IMR-90 (cell line): ENCODE measurements at regions not wholly inside any gene's neighbourhood (a gene's known extent, or its start where the extent isn't known, plus 50 kb on each side); places are given as distances from the start of the nearest gene placed in this dataset.

Experiments used
- ATAC-seq: fragments of 200-7000 bp; cut with Tn5 transposase; 2 replicates; pipeline ENCODE4 v1.9.1; 2020; ENCODE audit warnings: low read depth, mild to moderate bottlenecking, moderate library complexity
- BruUV-seq: library from RNA; stranded (reverse); fragments of 400-500 nt; replicated peaks from 2 replicates; lab custom pipeline; 2021; lab: Mats Ljungman, UMichigan
- CTCF ChIA-PET: fragments of 300-600 bp; formaldehyde crosslinking; extraction: SDS; loops from one replicate; lab custom pipeline; 2021; ENCODE audit warnings: antibody characterized with exemption; lab: Yijun Ruan, JAX
- POLR2A ChIA-PET: fragments of 300-600 bp; sonication (Branson Sonifier 250); formaldehyde crosslinking; loops from one replicate; lab custom pipeline; 2022; ENCODE audit warnings: antibody characterized with exemption; ENCODE audit not compliant: unreplicated experiment; lab: Charles Lee
- DNase-seq: peaks from one replicate; pipeline ENCODE4 v3.0.0; 2013
- H2AFZ ChIP-seq: replicated peaks from 2 replicates; pipeline ENCODE3; 2013; ENCODE audit warnings: low read length, mild to moderate bottlenecking; ENCODE audit not compliant: poor library complexity
- H2AK5ac ChIP-seq: 2 replicates; pipeline ENCODE4 v1.6.1; 2013; ENCODE audit warnings: low read depth, low read length, inconsistent platforms
- H2AK9ac ChIP-seq: replicated peaks from 2 replicates; pipeline ENCODE3; 2013; ENCODE audit warnings: mild to moderate bottlenecking, low read depth, low read length, moderate library complexity; ENCODE audit not compliant: poor library complexity
- H2BK120ac ChIP-seq: 2 replicates; pipeline ENCODE4 v1.6.1; 2013; ENCODE audit warnings: low read depth, low read length, inconsistent platforms
- H2BK15ac ChIP-seq: 3 replicates; pipeline ENCODE4 v1.6.1; 2013; ENCODE audit warnings: low read depth, low read length, inconsistent platforms
- H2BK20ac ChIP-seq: 2 replicates; pipeline ENCODE4 v1.6.1; 2013; ENCODE audit warnings: low read depth, mild to moderate bottlenecking, inconsistent platforms, low read length, moderate library complexity
- H2BK5ac ChIP-seq: 2 replicates; pipeline ENCODE4 v1.6.1; 2013; ENCODE audit warnings: mild to moderate bottlenecking, low read depth, low read length, inconsistent platforms; ENCODE audit not compliant: poor library complexity, severe bottlenecking
- H3K14ac ChIP-seq: replicated peaks from 2 replicates; pipeline ENCODE4 v1.6.1; 2013; ENCODE audit warnings: low read depth, low read length, inconsistent platforms
- H3K18ac ChIP-seq: 2 replicates; pipeline ENCODE4 v1.6.1; 2013; ENCODE audit warnings: low read depth, low read length, control low read depth
- H3K23ac ChIP-seq: 2 replicates; pipeline ENCODE4 v1.6.1; 2013; ENCODE audit warnings: low read depth, low read length, inconsistent platforms
- H3K27ac ChIP-seq: 2 replicates; pipeline ENCODE4 v1.5.1; 2013; ENCODE audit warnings: mild to moderate bottlenecking, control low read depth, low read length; ENCODE audit not compliant: insufficient read depth
- H3K27me3 ChIP-seq: 2 replicates; pipeline ENCODE4 v1.6.1; 2013; ENCODE audit warnings: low read length; ENCODE audit not compliant: control insufficient read depth, insufficient read depth
- H3K36me3 ChIP-seq: 2 replicates; pipeline ENCODE4 v1.6.1; 2013; ENCODE audit warnings: low read length, mixed read lengths; ENCODE audit not compliant: control insufficient read depth, insufficient read depth
- H3K4ac ChIP-seq: 2 replicates; pipeline ENCODE4 v1.6.1; 2013; ENCODE audit warnings: low read depth, low read length, inconsistent platforms
- H3K4me1 ChIP-seq: 2 replicates; pipeline ENCODE4 v1.6.1; 2013; ENCODE audit warnings: low read length, mixed read lengths; ENCODE audit not compliant: control insufficient read depth, insufficient read depth
- H3K4me2 ChIP-seq: 2 replicates; pipeline ENCODE4 v1.6.1; 2013; ENCODE audit warnings: low read depth, mild to moderate bottlenecking, control low read depth, low read length, moderate library complexity
- H3K4me3 ChIP-seq: 2 replicates; pipeline ENCODE4 v1.5.1; 2013; ENCODE audit warnings: low read depth, mild to moderate bottlenecking, control low read depth, low read length, moderate library complexity; ENCODE audit not compliant: insufficient read depth
- H3K56ac ChIP-seq: 2 replicates; pipeline ENCODE4 v1.6.1; 2013; ENCODE audit warnings: low read length, inconsistent platforms; ENCODE audit not compliant: insufficient read depth; ENCODE audit errors: extremely low read depth
- H3K79me1 ChIP-seq, 2 experiments: 2 replicates each; pipeline ENCODE4 v1.6.1; 2013; ENCODE audit warnings: low read length in 2 of 2, inconsistent platforms in 1 of 2, low read depth in 1 of 2
- H3K9ac ChIP-seq: 2 replicates; pipeline ENCODE4 v1.6.1; 2013; ENCODE audit warnings: low read depth, low read length, control low read depth
- H3K9me1 ChIP-seq: 2 replicates; pipeline ENCODE4 v1.6.1; 2013; ENCODE audit warnings: low read length, inconsistent platforms; ENCODE audit not compliant: insufficient read depth
- H3K9me3 ChIP-seq: 2 replicates; pipeline ENCODE4 v1.6.1; 2013; ENCODE audit warnings: low read length; ENCODE audit not compliant: control insufficient read depth, insufficient read depth
- H4K20me1 ChIP-seq: 2 replicates; pipeline ENCODE4 v1.6.1; 2013; ENCODE audit warnings: low read length, inconsistent platforms; ENCODE audit not compliant: insufficient read depth
- H4K5ac ChIP-seq: 2 replicates; pipeline ENCODE4 v1.6.1; 2013; ENCODE audit warnings: mild to moderate bottlenecking, low read depth, low read length, control low read depth
- H4K8ac ChIP-seq, 2 experiments: 2 replicates each; pipeline ENCODE4 v1.6.1; 2013; ENCODE audit warnings: low read depth in 2 of 2, low read length in 2 of 2, control low read depth in 1 of 2, inconsistent platforms in 1 of 2
- H4K91ac ChIP-seq: 2 replicates; pipeline ENCODE4 v1.6.1; 2013; ENCODE audit warnings: low read depth, low read length, inconsistent platforms; ENCODE audit not compliant: insufficient read depth
- BHLHE40 ChIP-seq: fragments of 150-350 bp; IDR thresholded peaks from 2 replicates; pipeline ENCODE4 v1.6.1; 2016; ENCODE audit warnings: mild to moderate bottlenecking, low read depth, low read length
- CEBPB ChIP-seq: IDR thresholded peaks from 2 replicates; pipeline ENCODE4 v1.6.1; 2012; ENCODE audit warnings: low read depth, low read length, improper control_type of control experiment
- CHD1 ChIP-seq: IDR thresholded peaks from 2 replicates; pipeline ENCODE4 v1.6.1; 2012; ENCODE audit warnings: low read depth, low read length, improper control_type of control experiment
- FOS ChIP-seq: fragments of 150-350 bp; IDR thresholded peaks from 2 replicates; pipeline ENCODE4 v1.6.1; 2016; ENCODE audit warnings: low read depth, low read length
- MAFK ChIP-seq: IDR thresholded peaks from 2 replicates; pipeline ENCODE4 v1.6.1; 2012; ENCODE audit warnings: low read depth, low read length, improper control_type of control experiment
- MAZ ChIP-seq: IDR thresholded peaks from 2 replicates; pipeline ENCODE4 v1.6.1; 2012; ENCODE audit warnings: low read depth, mild to moderate bottlenecking, low read length, improper control_type of control experiment, moderate library complexity, borderline replicate concordance
- MXI1 ChIP-seq: IDR thresholded peaks from 2 replicates; pipeline ENCODE4 v1.6.1; 2012; ENCODE audit warnings: low read depth, mild to moderate bottlenecking, low read length, moderate library complexity, borderline replicate concordance
- NFE2L2 ChIP-seq: fragments of 150-350 bp; IDR thresholded peaks from 2 replicates; pipeline ENCODE4 v1.6.1; 2016; ENCODE audit warnings: low read depth, mild to moderate bottlenecking, low read length
- POLR2A ChIP-seq: IDR thresholded peaks from 2 replicates; pipeline ENCODE4 v1.6.1; 2012; ENCODE audit warnings: mild to moderate bottlenecking, low read depth, low read length
- RCOR1 ChIP-seq: IDR thresholded peaks from 2 replicates; pipeline ENCODE4 v1.6.1; 2012; ENCODE audit warnings: mild to moderate bottlenecking, low read length, improper control_type of control experiment; ENCODE audit not compliant: insufficient replicate concordance
- RFX5 ChIP-seq: IDR thresholded peaks from 2 replicates; pipeline ENCODE4 v1.8.0; 2012; ENCODE audit warnings: low read depth, mild to moderate bottlenecking, low read length, moderate library complexity
- SMC3 ChIP-seq: fragments of 150-350 bp; IDR thresholded peaks from 2 replicates; pipeline ENCODE4 v1.6.1; 2016; ENCODE audit warnings: low read depth, mild to moderate bottlenecking, antibody characterized with exemption, low read length, moderate library complexity
- WGBS, 2 experiments: methylation state at CpG; one replicate each; pipeline versions ENCODE4 v1.1.5 to v1.1.7; 2013; ENCODE audit warnings: missing lambda C conversion rate in 2 of 2; ENCODE audit not compliant: insufficient read length in 1 of 2; ENCODE audit errors: extremely low coverage in 2 of 2; 5-methylcytosine and 5-hydroxymethylcytosine counted together
- dilution Hi-C: fragments of 300-500 bp; cut with HindIII; formaldehyde crosslinking; loops from one replicate; pipeline ENCODE4 v1.14.3; 2018; ENCODE audit warnings: low sequenced_read_pairs; ENCODE audit not compliant: unreplicated experiment
- in situ Hi-C: fragments of 300-500 bp; cut with MboI; formaldehyde crosslinking; loops from 3 replicates; pipeline ENCODE4 v1.14.3; 2019; ENCODE audit warnings: low sequenced_read_pairs, inconsistent platforms, mixed read lengths
- intact Hi-C: fragments of 100-400 bp; cut with micrococcal nuclease; formaldehyde crosslinking; loops from 2 replicates; pipeline ENCODE4 v1.10.0; 2022
- TF ChIP-seq, protein P1 (sequence below): conservative IDR thresholded peaks from 2 replicates; pipeline ENCODE4 v1.5.1; 2012; ENCODE audit warnings: mild to moderate bottlenecking, low read depth, low read length, improper control_type of control experiment
- TF ChIP-seq, protein P2 (sequence below): fragments of 150-350 bp; IDR thresholded peaks from 2 replicates; pipeline ENCODE4 v1.6.1; 2016; ENCODE audit warnings: low read depth, mild to moderate bottlenecking, low read length, moderate library complexity, borderline replicate concordance
- TF ChIP-seq, protein P3 (sequence below): fragments of 150-350 bp; IDR thresholded peaks from 2 replicates; pipeline ENCODE4 v1.6.1; 2017; ENCODE audit warnings: mild to moderate bottlenecking, antibody characterized with exemption, low read length, low read depth

DNA sequence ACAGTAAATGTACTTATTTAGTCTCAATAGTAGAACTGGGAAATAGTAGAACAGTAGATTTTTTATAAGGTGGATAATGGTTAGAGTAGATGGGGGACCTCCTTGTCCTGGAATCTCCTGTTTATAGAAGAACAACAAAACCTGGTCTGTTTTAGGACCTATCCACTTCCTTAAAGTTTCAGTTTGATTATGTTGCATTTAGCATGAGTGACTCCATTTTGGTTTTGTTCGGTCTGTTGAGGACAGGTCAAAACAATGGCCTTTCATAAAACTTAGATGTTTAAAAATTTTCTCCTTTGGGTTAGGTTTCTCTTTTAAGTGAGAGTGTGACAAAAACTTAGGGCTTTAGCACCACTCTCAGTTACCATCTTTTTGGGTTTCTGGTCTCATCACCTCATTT is 308.9 kb downstream of the BTG1 start:
- no peak overlapping the region for H2BK120ac ChIP-seq
- WGBS, 2 experiments, result 80% methylated on average over 1 of the region's 1 CpG; no CpG with 5 or more reads in 1 of the 2 experiments
- no peak overlapping the region for H3K4me2 ChIP-seq
- ChIA-PET POLR2A (no interaction called here), CTCF (interaction anchor here (0.7 kb wide), 1 partner anchor 301 kb away, joined by 3 read pairs; no protein-coding TSS in a partner anchor)
- no peak overlapping the region for H3K56ac ChIP-seq
- H3K9me3 ChIP-seq, result no peaks in the 10 kb centered on the region
- no peaks in the 10 kb centered on the region for H4K20me1 ChIP-seq
- no peak overlapping the region for H2AK5ac ChIP-seq
- in situ Hi-C loops (no loop called here), dilution Hi-C loops (no loop called here), intact Hi-C loops (no loop called here)
- no peak overlapping the region for H2AFZ ChIP-seq
- H3K9me1 ChIP-seq, result no peaks in the 10 kb centered on the region
- BruUV-seq, result no TSS peak
- no peak overlapping the region for H3K27ac ChIP-seq
- H2BK5ac ChIP-seq, result no peak overlapping the region
- no peak for TF ChIP-seq NFE2L2
- TF ChIP-seq MAZ, result no peak
- no peak for TF ChIP-seq MAFK
- TF ChIP-seq POLR2A, result no peak
- no peak for TF ChIP-seq RFX5
- TF ChIP-seq CHD1, result no peak
- no peak for TF ChIP-seq FOS
- TF ChIP-seq, protein P1, sequence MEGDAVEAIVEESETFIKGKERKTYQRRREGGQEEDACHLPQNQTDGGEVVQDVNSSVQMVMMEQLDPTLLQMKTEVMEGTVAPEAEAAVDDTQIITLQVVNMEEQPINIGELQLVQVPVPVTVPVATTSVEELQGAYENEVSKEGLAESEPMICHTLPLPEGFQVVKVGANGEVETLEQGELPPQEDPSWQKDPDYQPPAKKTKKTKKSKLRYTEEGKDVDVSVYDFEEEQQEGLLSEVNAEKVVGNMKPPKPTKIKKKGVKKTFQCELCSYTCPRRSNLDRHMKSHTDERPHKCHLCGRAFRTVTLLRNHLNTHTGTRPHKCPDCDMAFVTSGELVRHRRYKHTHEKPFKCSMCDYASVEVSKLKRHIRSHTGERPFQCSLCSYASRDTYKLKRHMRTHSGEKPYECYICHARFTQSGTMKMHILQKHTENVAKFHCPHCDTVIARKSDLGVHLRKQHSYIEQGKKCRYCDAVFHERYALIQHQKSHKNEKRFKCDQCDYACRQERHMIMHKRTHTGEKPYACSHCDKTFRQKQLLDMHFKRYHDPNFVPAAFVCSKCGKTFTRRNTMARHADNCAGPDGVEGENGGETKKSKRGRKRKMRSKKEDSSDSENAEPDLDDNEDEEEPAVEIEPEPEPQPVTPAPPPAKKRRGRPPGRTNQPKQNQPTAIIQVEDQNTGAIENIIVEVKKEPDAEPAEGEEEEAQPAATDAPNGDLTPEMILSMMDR, result no peak
- no peak for TF ChIP-seq MXI1
- TF ChIP-seq, protein P2, sequence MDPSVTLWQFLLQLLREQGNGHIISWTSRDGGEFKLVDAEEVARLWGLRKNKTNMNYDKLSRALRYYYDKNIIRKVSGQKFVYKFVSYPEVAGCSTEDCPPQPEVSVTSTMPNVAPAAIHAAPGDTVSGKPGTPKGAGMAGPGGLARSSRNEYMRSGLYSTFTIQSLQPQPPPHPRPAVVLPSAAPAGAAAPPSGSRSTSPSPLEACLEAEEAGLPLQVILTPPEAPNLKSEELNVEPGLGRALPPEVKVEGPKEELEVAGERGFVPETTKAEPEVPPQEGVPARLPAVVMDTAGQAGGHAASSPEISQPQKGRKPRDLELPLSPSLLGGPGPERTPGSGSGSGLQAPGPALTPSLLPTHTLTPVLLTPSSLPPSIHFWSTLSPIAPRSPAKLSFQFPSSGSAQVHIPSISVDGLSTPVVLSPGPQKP, result no peak
- no peak for TF ChIP-seq BHLHE40
- TF ChIP-seq, protein P3, sequence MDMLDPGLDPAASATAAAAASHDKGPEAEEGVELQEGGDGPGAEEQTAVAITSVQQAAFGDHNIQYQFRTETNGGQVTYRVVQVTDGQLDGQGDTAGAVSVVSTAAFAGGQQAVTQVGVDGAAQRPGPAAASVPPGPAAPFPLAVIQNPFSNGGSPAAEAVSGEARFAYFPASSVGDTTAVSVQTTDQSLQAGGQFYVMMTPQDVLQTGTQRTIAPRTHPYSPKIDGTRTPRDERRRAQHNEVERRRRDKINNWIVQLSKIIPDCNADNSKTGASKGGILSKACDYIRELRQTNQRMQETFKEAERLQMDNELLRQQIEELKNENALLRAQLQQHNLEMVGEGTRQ, result no peak
- TF ChIP-seq RCOR1, result no peak
- no peak for TF ChIP-seq CEBPB
- TF ChIP-seq SMC3, result no peak
- H2AK9ac ChIP-seq, result no peak overlapping the region
- DNase-seq, result no peak
- no peak overlapping the region for H4K91ac ChIP-seq
- H3K4me1 ChIP-seq, result no peaks in the 10 kb centered on the region
- H3K36me3 ChIP-seq, result no peaks in the 10 kb centered on the region
- H3K27me3 ChIP-seq, result no peaks in the 10 kb centered on the region
- H3K4me3 ChIP-seq, result no peak overlapping the region
- no peak for ATAC-seq
- no peak overlapping the region for H3K4ac ChIP-seq
- no peak overlapping the region for H4K5ac ChIP-seq
- no peak overlapping the region for H3K23ac ChIP-seq
- no peaks in the 10 kb centered on the region for H3K79me1 ChIP-seq
- no peak overlapping the region for H3K18ac ChIP-seq
- H3K9ac ChIP-seq, result no peak overlapping the region
- H2BK20ac ChIP-seq, result no peak overlapping the region
- no peak overlapping the region for H3K14ac ChIP-seq
- H4K8ac ChIP-seq, result no peak overlapping the region
- no peak overlapping the region for H2BK15ac ChIP-seq
